ENCODE measurements at regions not wholly inside any gene's neighbourhood (a gene's known extent, or its start where the extent isn't known, plus 50 kb on each side); places are given as distances from the start of the nearest gene placed in this dataset.

- H4K20me1 ChIP-seq (ENCODE audit: insufficient read depth, low read length), result no peaks in the 10 kb centered on the region
- TF ChIP-seq CTCF (IDR thresholded peaks at IDR 0.05; ENCODE audit: insufficient read depth, low read depth, low read length) (no peak), EZH2 (IDR thresholded peaks at IDR 0.05; ENCODE audit: insufficient read depth, low read length) (no peak)
- H3K36me3 ChIP-seq (ENCODE audit: insufficient read depth, low read length), result no peaks in the 10 kb centered on the region
- H2AFZ ChIP-seq (ENCODE audit: low read depth, low read length), result no peak overlapping the region
- no peak overlapping the region for H3K4me3 ChIP-seq (ENCODE audit: insufficient read depth, low read depth, low read length)
- no peak for FAIRE-seq
- no peaks in the 10 kb centered on the region for H3K79me2 ChIP-seq (ENCODE audit: insufficient read depth, low read length)
- H3K9me3 ChIP-seq (ENCODE audit: insufficient read depth, low read depth, low read length), result no peaks in the 10 kb centered on the region
- H3K9ac ChIP-seq (ENCODE audit: low read length), result no peak overlapping the region
- Mint-ChIP-seq H3K36me3 (ENCODE audit: low read depth, unreplicated experiment) (no peaks in the 10 kb centered on the region), H3K4me1 (ENCODE audit: low read depth, unreplicated experiment) (peaks cover 18% of the 10 kb centered on the region), H3K4me3 (ENCODE audit: unreplicated experiment) (no peak overlapping the region), H3K27ac (ENCODE audit: unreplicated experiment) (peak overlapping the region; percentile 16), H3K9me3 (ENCODE audit: unreplicated experiment) (no peaks in the 10 kb centered on the region), H3K27me3 (ENCODE audit: low read depth, unreplicated experiment) (peaks cover 3% of the 10 kb centered on the region)
- H3K27ac ChIP-seq (ENCODE audit: low read depth, low read length), result no peak overlapping the region
- peaks cover 3% of the 10 kb centered on the region for H3K4me1 ChIP-seq (ENCODE audit: insufficient read depth, low read length)
- no peaks in the 10 kb centered on the region for H3K27me3 ChIP-seq (ENCODE audit: insufficient read depth, low read length)
- no peak for DNase-seq (ENCODE audit: low read depth)
- H3K4me2 ChIP-seq (ENCODE audit: low read length), result no peak overlapping the region
These were observed 245.0 kb upstream of the CDH5 start for GRCh38 chr16:66121466-66121865.

GRCh38 chr16:66120656-66121055, 245.8 kb upstream of the CDH5 start:
- no peaks in the 10 kb centered on the region for H3K9me3 ChIP-seq (ENCODE audit: insufficient read depth, low read depth, low read length)
- no peak overlapping the region for H3K9ac ChIP-seq (ENCODE audit: low read length)
- peaks cover 3% of the 10 kb centered on the region for H3K27me3 Mint-ChIP-seq (ENCODE audit: low read depth, unreplicated experiment)
- H3K27me3 ChIP-seq (ENCODE audit: insufficient read depth, low read length), result no peaks in the 10 kb centered on the region
- H3K79me2 ChIP-seq (ENCODE audit: insufficient read depth, low read length), result no peaks in the 10 kb centered on the region
- H3K36me3 Mint-ChIP-seq (ENCODE audit: low read depth, unreplicated experiment), result no peaks in the 10 kb centered on the region
- DNase-seq (ENCODE audit: low read depth) (peak; percentile 93), FAIRE-seq (no peak)
- H3K27ac Mint-ChIP-seq (ENCODE audit: unreplicated experiment), result peak overlapping the region; percentile 84
- H2AFZ ChIP-seq (ENCODE audit: low read depth, low read length), result no peak overlapping the region
- H3K9me3 Mint-ChIP-seq (ENCODE audit: unreplicated experiment), result peaks cover 2% of the 10 kb centered on the region
- no peak overlapping the region for H3K4me3 Mint-ChIP-seq (ENCODE audit: unreplicated experiment)
- no peak overlapping the region for H3K4me2 ChIP-seq (ENCODE audit: low read length)
- peaks cover 24% of the 10 kb centered on the region for H3K4me1 Mint-ChIP-seq (ENCODE audit: low read depth, unreplicated experiment)
- H4K20me1 ChIP-seq (ENCODE audit: insufficient read depth, low read length), result no peaks in the 10 kb centered on the region
- H3K4me1 ChIP-seq (ENCODE audit: insufficient read depth, low read length), result peaks cover 9% of the 10 kb centered on the region
- H3K27ac ChIP-seq (ENCODE audit: low read depth, low read length), result no peak overlapping the region
- no peak overlapping the region for H3K4me3 ChIP-seq (ENCODE audit: insufficient read depth, low read depth, low read length)
- no peaks in the 10 kb centered on the region for H3K36me3 ChIP-seq (ENCODE audit: insufficient read depth, low read length)
- TF ChIP-seq CTCF (IDR thresholded peaks at IDR 0.05; ENCODE audit: insufficient read depth, low read depth, low read length), result no peak
- no peak for TF ChIP-seq EZH2 (IDR thresholded peaks at IDR 0.05; ENCODE audit: insufficient read depth, low read length)

- Histone ChIP-seq H3K4me1 (ENCODE audit: insufficient read depth, low read length) (peaks cover 9% of the 10 kb centered on the region), H3K27ac (ENCODE audit: low read depth, low read length) (no peak overlapping the region), H3K27me3 (ENCODE audit: insufficient read depth, low read length) (no peaks in the 10 kb centered on the region), H3K79me2 (ENCODE audit: insufficient read depth, low read length) (no peaks in the 10 kb centered on the region), H3K9me3 (ENCODE audit: insufficient read depth, low read depth, low read length) (no peaks in the 10 kb centered on the region), H2AFZ (ENCODE audit: low read depth, low read length) (no peak overlapping the region), H3K4me3 (ENCODE audit: insufficient read depth, low read depth, low read length) (no peak overlapping the region), H3K36me3 (ENCODE audit: insufficient read depth, low read length) (no peaks in the 10 kb centered on the region), H3K4me2 (ENCODE audit: low read length) (no peak overlapping the region), H3K9ac (ENCODE audit: low read length) (no peak overlapping the region), H4K20me1 (ENCODE audit: insufficient read depth, low read length) (no peaks in the 10 kb centered on the region)
- Mint-ChIP-seq H3K4me1 (ENCODE audit: low read depth, unreplicated experiment) (peaks cover 18% of the 10 kb centered on the region), H3K27ac (ENCODE audit: unreplicated experiment) (peak overlapping the region; percentile 55), H3K27me3 (ENCODE audit: low read depth, unreplicated experiment) (peaks cover 21% of the 10 kb centered on the region), H3K4me3 (ENCODE audit: unreplicated experiment) (no peak overlapping the region), H3K9me3 (ENCODE audit: unreplicated experiment) (peaks cover 5% of the 10 kb centered on the region), H3K36me3 (ENCODE audit: low read depth, unreplicated experiment) (no peaks in the 10 kb centered on the region)
- peak; percentile 64 for DNase-seq (ENCODE audit: low read depth)
- no peak for TF ChIP-seq CTCF (IDR thresholded peaks at IDR 0.05; ENCODE audit: insufficient read depth, low read depth, low read length)
- TF ChIP-seq EZH2 (IDR thresholded peaks at IDR 0.05; ENCODE audit: insufficient read depth, low read length), result no peak
- peak; percentile 87 for FAIRE-seq
These were observed 250.1 kb upstream of the CDH5 start for GRCh38 chr16:66116163-66117002.
